Activated T-cell treated with anti-CD3 and anti-CD28 coated beads, Interleukin-2, amount 50 U/mL, for 48 hours (primary cell): ENCODE measurements at regions not wholly inside any gene's neighbourhood (a gene's known extent, or its start where the extent isn't known, plus 50 kb on each side); places are given as distances from the start of the nearest gene placed in this dataset.

Source experiments
- DNase-seq, 2 experiments: peaks; one replicate each; pipeline ENCODE4 v3.0.0-alpha.2; 2020

DNA sequence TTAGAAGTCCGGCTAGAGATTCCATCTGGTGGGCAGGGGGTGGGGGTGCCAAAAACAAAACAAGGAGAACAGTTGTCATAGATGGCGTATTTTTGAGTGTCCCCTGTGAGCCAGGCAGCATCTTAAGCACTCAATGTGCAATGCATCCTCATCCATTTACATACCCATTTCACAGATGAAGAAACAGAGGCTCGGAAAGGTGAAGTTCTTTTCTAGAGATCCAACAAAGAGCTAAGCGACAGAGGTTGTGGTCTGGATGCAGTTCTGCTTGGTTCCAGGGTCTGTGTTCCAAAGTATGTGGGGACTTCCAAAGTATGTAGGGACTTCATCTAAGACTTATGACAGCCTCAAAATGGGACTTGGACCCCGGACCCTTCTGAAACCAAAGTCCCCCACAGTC, 277.8 kb downstream of the MN1 start:
- DNase-seq: no peak

GRCh38 chr22:27525711-27526110, 275.8 kb downstream of the MN1 start:
- DNase-seq: no peak

DNA sequence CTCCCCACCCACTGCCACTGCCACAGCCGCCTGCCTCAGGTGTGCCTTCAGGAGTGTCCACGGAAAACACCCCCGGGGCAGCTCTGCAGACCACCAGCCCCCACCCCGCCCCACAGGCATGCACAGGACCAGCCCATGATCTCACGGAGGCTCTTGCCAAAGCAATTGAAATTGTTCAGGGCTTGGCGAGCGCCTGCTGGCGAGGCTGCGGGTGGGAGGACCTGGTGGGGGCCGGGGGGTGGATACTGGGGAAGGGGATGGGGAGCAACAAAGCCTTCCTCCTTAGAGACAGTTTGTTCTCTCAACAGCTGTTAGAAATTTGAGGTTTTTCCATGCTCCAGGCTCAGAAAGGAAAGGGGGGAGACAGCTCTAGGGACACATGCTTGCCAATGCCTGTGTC, 274.7 kb downstream of the MN1 start:
- DNase-seq: no peak

- no peak for DNase-seq
Observed at GRCh38 chr22:27531782-27532530, 269.6 kb downstream of the MN1 start.

DNA sequence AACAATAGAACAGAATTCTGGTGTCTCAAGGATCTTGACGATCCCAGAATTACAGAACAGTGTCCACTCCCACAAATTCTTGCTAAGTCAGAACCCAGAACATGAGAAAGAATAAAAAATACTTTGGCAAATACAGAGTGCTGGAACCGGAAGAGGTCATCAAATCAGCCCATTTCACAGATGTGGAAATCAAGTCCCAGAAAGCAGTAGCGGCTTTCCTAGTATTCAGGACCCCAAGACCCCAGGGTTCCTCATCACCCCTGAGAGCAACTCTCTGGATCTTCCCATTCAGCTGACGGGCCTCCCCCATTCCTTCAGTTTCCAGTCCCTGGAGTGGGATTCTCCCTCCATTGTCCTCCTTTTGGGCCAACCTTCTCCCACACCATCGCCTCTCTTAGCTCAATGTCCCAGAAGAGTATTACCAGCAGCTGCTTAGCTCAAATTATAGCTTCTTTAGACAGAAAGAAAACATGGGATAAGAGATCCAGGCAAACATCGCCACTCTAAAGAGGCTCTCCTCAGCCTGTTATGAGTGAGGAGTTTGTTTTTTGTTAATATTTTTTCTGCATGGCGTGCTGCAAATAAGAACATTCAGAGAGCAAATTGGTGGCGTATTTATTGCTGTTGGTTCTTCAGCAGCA, 268.3 kb downstream of the MN1 start:
- no peak for DNase-seq

GRCh38 chr22:27534720-27535125, 266.8 kb downstream of the MN1 start:
- DNase-seq: no peak

- DNase-seq: no peak
Observed at GRCh38 chr22:27535452-27535851, 266.1 kb downstream of the MN1 start.

- DNase-seq: no peak
Observed at GRCh38 chr22:27537501-27537900, 264.1 kb downstream of the MN1 start.

GRCh38 chr22:27538666-27539065, 262.9 kb downstream of the MN1 start:
- DNase-seq: no peak

DNA sequence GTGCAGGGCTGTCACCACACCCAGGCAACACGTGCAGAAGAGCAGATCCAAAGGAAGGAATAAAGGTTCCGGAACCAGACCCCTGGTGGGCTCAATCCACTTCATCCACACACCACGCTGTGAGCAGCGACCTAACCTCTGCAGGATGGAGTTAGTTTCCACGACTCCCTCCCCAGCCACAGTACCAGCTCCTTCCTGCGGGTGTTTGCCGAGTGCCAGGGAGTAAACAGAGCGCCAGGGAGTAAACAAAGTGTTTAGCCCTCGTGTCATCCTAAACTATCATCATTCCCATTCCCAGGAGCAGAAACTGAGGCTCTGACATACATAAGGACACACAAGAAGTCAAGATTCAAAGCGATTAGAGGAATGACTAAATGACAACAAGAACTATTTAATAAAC, 261.3 kb downstream of the MN1 start:
- DNase-seq: no peak

DNA sequence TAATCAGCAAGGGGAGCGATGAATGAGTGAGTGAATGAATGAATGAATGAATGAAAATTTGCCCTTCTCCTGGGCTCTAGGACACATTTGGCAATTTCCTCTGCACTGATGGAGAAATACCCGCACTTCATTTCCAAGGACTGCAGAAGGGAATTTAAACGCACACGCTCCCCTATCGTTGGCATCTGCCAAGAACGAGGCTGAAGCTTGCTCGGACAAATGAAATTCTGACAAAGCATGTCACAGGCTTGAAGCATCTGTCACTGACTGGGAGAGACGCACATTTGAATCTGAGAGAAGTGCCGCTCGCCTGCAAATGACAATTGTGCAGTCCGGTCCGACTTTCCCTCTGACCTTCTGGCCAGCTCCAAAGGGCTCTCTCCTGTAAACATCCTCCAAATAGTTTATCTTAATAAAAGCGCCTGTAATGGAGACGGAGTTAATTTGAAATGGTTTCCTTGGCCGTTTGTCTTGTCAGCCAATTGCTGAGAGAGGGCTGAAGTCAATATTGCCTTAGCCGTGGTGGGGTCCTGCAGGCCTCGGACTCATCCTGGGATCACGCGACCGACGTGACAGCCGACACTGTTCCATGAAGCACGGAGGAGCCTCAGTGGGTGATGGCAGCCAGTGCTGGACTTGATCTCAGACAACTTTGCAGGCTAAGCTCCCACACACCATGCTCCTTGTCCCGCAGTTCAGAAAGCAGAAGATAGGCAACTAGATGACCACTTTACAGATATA, 260.7 kb downstream of the MN1 start:
- DNase-seq: no peak

DNA sequence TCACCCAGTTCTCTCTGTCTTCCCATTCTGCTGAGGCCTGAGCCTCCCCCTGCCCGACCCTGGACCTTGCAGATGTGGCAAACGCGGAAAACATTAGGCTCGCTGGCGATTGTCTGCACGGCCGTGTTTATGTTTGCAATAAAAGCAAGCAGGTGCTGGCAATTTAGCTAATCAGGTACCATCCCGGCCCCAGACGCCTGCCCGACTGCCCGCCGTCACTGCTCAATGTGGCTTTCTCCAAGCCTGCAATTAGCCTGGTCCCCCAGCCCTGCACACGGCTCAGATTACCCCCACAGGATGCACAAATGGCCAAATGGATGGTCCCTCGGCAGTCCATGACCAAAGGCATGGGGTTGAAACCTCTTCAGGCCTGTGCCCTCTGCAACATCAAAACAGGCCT, 259.7 kb downstream of the MN1 start:
- no peak for DNase-seq

- no peak for DNase-seq
Observed at GRCh38 chr22:27542602-27543001, 259.0 kb downstream of the MN1 start.

- no peak for DNase-seq
Observed at GRCh38 chr22:27543460-27543859, 258.1 kb downstream of the MN1 start.

- DNase-seq: no peak
Observed at GRCh38 chr22:27545085-27545484, 256.5 kb downstream of the MN1 start.

DNA sequence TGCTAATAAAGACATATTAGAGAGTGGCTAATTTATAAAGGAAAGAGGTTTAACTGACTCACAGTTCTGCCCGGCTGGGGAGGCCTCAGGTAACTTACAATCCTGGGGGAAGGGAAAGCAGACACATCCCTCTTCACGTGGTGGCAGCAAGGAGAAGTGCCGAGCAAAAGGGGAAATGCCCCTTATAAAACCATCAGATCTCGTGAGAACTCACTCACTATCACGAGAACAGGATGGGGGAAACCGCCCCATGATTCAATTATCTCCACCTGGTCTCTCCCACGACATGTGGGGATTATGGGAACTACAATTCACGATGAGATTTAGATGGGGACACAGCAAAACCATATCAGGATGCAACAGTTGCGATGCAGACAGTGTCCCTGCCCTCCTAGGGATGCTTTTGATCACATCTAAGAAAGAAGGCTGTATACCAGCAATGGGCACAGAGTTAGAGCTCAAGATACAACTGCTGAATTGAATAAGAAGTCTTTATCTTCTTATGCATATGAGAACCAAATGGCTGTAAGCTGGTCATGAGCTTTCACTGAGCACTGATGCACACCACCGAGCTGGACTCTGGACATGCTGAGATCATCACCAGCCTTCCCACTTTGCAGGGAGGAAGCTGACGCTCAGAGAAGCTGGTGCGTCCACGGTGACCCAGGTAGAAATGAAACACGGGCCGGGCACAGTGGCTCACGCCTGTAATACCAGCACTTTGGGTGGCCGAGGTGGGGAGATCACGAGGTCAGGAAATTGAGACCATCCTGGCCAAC, 255.2 kb downstream of the MN1 start:
- DNase-seq: no peak

DNA sequence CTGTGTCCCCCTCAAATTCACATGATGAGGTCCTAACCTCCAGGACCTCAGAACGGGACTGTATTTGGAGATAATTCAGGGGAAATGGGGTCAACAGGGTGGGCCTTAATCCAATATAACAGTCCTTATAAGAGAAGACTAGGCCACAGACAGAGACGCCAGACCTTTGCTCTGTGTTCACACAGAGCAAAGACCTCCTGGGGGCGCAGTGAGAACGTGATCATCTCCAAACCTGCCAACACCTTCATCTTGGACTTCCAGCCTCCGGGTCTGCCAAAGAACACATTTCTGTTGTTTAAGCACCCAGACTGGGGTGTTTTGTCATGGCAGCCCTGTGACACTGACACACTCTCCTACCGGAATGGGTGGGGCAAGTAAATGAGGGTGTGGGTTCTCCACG, 250.2 kb downstream of the MN1 start:
- no peak for DNase-seq

DNA sequence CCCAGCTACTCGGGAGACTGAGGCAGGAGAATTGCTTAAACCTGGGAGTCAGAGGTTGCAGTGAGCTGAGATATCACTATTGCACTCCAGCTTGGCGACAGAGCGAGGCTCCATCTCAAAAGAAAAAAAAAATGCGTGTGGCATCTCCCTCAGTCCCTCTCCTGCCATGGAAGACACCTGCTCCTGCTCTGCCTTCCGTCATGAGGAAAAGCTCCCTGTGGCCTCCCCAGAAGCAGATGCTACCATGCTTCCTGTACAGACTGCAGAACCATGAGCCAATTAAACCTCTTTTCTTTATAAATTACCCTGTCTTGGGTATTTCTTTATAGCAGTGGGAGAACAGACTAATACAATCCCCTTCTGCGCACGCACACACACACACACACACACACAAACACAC, 249.4 kb downstream of the MN1 start:
- no peak for DNase-seq

DNA sequence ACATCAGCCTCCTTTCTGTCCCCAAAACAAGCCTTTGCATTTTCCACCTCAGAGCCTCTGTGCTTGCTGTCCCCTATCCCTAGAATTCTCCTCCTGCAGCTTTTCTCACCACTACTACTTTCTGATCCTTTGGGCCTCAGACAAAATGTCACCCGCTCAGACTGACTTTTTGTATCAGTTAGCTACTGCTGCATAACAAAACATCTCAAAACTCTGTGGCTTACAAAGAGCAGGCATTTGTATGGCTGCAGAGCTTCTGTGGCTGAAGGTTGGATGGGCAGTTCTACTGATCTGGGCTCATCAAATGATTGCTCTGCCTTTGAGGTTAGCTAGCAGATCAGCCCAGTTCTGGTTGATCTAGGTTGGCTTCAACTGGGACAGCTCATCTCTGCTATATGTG, 248.7 kb downstream of the MN1 start:
- no peak for DNase-seq

GRCh38 chr22:27554106-27554811, 247.3 kb downstream of the MN1 start:
- no peak for DNase-seq

- DNase-seq: no peak
Observed at GRCh38 chr22:27554841-27555456, 246.6 kb downstream of the MN1 start.

GRCh38 chr22:27556371-27556770, 245.2 kb downstream of the MN1 start:
- DNase-seq: no peak
